ENCODE measurements at regions not wholly inside any gene's neighbourhood (a gene's known extent, or its start where the extent isn't known, plus 50 kb on each side); places are given as distances from the start of the nearest gene placed in this dataset.

- 72 to 75% methylated on average over 3 of the region's 3 CpGs for WGBS, 2 donors
- Histone ChIP-seq H3K4me3 (no peak overlapping the region), H3K27ac (no peak overlapping the region), H3K36me3 (no peaks in the 10 kb centered on the region), H3K4me1 (no peaks in the 10 kb centered on the region), H3K9me3 (no peaks in the 10 kb centered on the region), H3K27me3 (no peaks in the 10 kb centered on the region)
- DNase-seq: no peak
- no peak for ATAC-seq (ENCODE audit: low FRiP score in 2 of 2)
- TF ChIP-seq POLR2A (IDR thresholded peaks at IDR 0.05) (no peak), POLR2AphosphoS5 (IDR thresholded peaks at IDR 0.05) (no peak), CTCF (IDR thresholded peaks at IDR 0.05) (no peak)
Measured at GRCh38 chr3:159447841-159448240, 540.8 kb upstream of the IL12A start.

GRCh38 chr3:159448902-159449301, 539.7 kb upstream of the IL12A start:
- no peak overlapping the region for H3K4me3 ChIP-seq
- DNase-seq (no peak), ATAC-seq (ENCODE audit: low FRiP score in 2 of 2) (no peak)
- no peaks in the 10 kb centered on the region for H3K4me1 ChIP-seq
- no peak overlapping the region for H3K27ac ChIP-seq
- 79 to 91% methylated on average over 1 of the region's 1 CpG for WGBS, 2 donors
- no peaks in the 10 kb centered on the region for H3K9me3 ChIP-seq
- no peaks in the 10 kb centered on the region for H3K27me3 ChIP-seq
- H3K36me3 ChIP-seq: no peaks in the 10 kb centered on the region
- no peak for TF ChIP-seq CTCF (IDR thresholded peaks at IDR 0.05)
- TF ChIP-seq EP300 (IDR thresholded peaks at IDR 0.05): no peak

- no peak for ATAC-seq (ENCODE audit: low FRiP score in 2 of 2)
- no peak overlapping the region for H3K27ac ChIP-seq
- DNase-seq: no peak
Measured at GRCh38 chr3:159451067-159451466, 537.6 kb upstream of the IL12A start.

GRCh38 chr3:159451482-159451881, 537.2 kb upstream of the IL12A start:
- Histone ChIP-seq H3K4me1 (no peaks in the 10 kb centered on the region), H3K9me3 (no peaks in the 10 kb centered on the region), H3K4me3 (no peak overlapping the region), H3K27me3 (no peaks in the 10 kb centered on the region), H3K27ac (no peak overlapping the region), H3K36me3 (no peaks in the 10 kb centered on the region)
- TF ChIP-seq CTCF (IDR thresholded peaks at IDR 0.05) (no peak), POLR2A (IDR thresholded peaks at IDR 0.05) (no peak), EP300 (IDR thresholded peaks at IDR 0.05) (no peak), POLR2AphosphoS5 (IDR thresholded peaks at IDR 0.05) (no peak)
- ATAC-seq (ENCODE audit: low FRiP score in 2 of 2): no peak
- DNase-seq: no peak
- 73 to 83% methylated on average over 1 of the region's 1 CpG for WGBS, 2 donors

More at GRCh38 chr3:159451067-159451466, 537.6 kb upstream of the IL12A start:
- Histone ChIP-seq H3K27me3 (no peaks in the 10 kb centered on the region), H3K36me3 (no peaks in the 10 kb centered on the region), H3K9me3 (no peaks in the 10 kb centered on the region), H3K4me1 (no peaks in the 10 kb centered on the region), H3K4me3 (no peak overlapping the region)
- TF ChIP-seq POLR2AphosphoS5 (IDR thresholded peaks at IDR 0.05) (no peak), CTCF (IDR thresholded peaks at IDR 0.05) (no peak), POLR2A (IDR thresholded peaks at IDR 0.05) (no peak), EP300 (IDR thresholded peaks at IDR 0.05) (no peak)
- WGBS, 2 donors: 74 to 76% methylated on average over 3 of the region's 3 CpGs

GRCh38 chr3:159453036-159453435, 535.6 kb upstream of the IL12A start:
- 73 to 88% methylated on average over 5 of the region's 5 CpGs for WGBS, 2 donors
- no peak for TF ChIP-seq CTCF (IDR thresholded peaks at IDR 0.05)
- no peak for TF ChIP-seq EP300 (IDR thresholded peaks at IDR 0.05)
- TF ChIP-seq POLR2A (IDR thresholded peaks at IDR 0.05): no peak
- TF ChIP-seq POLR2AphosphoS5 (IDR thresholded peaks at IDR 0.05): no peak
- Histone ChIP-seq H3K4me1 (no peaks in the 10 kb centered on the region), H3K36me3 (no peaks in the 10 kb centered on the region), H3K9me3 (no peaks in the 10 kb centered on the region), H3K27ac (no peak overlapping the region), H3K4me3 (no peak overlapping the region), H3K27me3 (no peaks in the 10 kb centered on the region)
- ATAC-seq (ENCODE audit: low FRiP score in 2 of 2) (no peak), DNase-seq (no peak)
